Adrenal gland (tissue), 9 donors: ENCODE measurements at regions not wholly inside any gene's neighbourhood (a gene's known extent, or its start where the extent isn't known, plus 50 kb on each side); places are given as distances from the start of the nearest gene placed in this dataset.

Experiments used
- DNase-seq, 7 donors: peaks; one replicate each; pipeline ENCODE4 v3.0.0-alpha.2; 2019 to 2020
- H3K27ac ChIP-seq, 5 donors: fragments of 200-600 bp; sonication (generic) in 4 of 5; 1 replicate in 3 of 5; 2 replicates in 2 of 5; pipeline versions ENCODE4 v1.5.1 to v1.8.0; 2016 to 2020; ENCODE audit warnings: mild to moderate bottlenecking in 1 of 5
- H3K27me3 ChIP-seq: fragments of 200-600 bp; 2 replicates; pipeline ENCODE4 v1.8.0; 2021
- H3K36me3 ChIP-seq, 2 donors: fragments of 200-600 bp; replicated peaks in 1 of 2; 1 replicate in 1 of 2; 2 replicates in 1 of 2; pipeline versions ENCODE4 v1.5.1 to v1.8.0; 2018 to 2022
- H3K4me1 ChIP-seq, 2 donors: fragments of 200-600 bp; replicated peaks in 1 of 2; 1 replicate in 1 of 2; 2 replicates in 1 of 2; pipeline versions ENCODE4 v1.5.1 to v1.8.0; 2018 to 2021
- H3K4me3 ChIP-seq, 4 donors: fragments of 200-600 bp; sonication (generic) in 3 of 4; one replicate each; pipeline ENCODE4 v1.5.1; 2016 to 2018
- H3K9me3 ChIP-seq, 3 donors: fragments of 200-600 bp; sonication (generic) in 1 of 3; replicated peaks in 1 of 3; 1 replicate in 2 of 3; 2 replicates in 1 of 3; pipeline versions ENCODE4 v1.5.1 to v1.8.0; 2016 to 2021
- POLR2A ChIP-seq, 2 donors: fragments of 450-650 bp; IDR thresholded peaks; one replicate each; pipeline ENCODE4 v1.6.1; 2017; ENCODE audit warnings: antibody characterized with exemption in 2 of 2, mild to moderate bottlenecking in 2 of 2, moderate library complexity in 1 of 2
- WGBS, 4 donors: extraction: QIAGEN DNeasy Blood & Tissue Kit in 2 of 4; methylation state at CpG; one replicate each; pipeline versions ENCODE4 v1.1.5 to v1.1.7; 2013 to 2017; 5-methylcytosine and 5-hydroxymethylcytosine counted together
- intact Hi-C, 2 donors: fragments of 100-400 bp; cut with DNase I; formaldehyde crosslinking; loops; one replicate each; pipeline versions ENCODE4 v1.14.1 to v1.15.0; 2022 to 2023
- TF ChIP-seq, protein P1 (sequence below), 6 experiments: fragments of 450-650 bp in 4 of 6; fragments of 200-600 bp in 2 of 6; sonication (generic) in 1 of 6; IDR thresholded peaks; 1 replicate in 5 of 6; 2 replicates in 1 of 6; pipeline versions ENCODE4 v1.5.1 to v1.8.0; 2016 to 2021; ENCODE audit warnings: antibody characterized with exemption in 6 of 6, mild to moderate bottlenecking in 2 of 6, moderate library complexity in 1 of 6
- donor health status: healthy with polysubstance abuse.
- donor health status: Bipolar disorder and iron deficiency.
- donor health status: DM: yes; HTN: yes; CAD: no.
- donor health status: DM: no; HTN: no; CAD: no.
- donor health status: DM: no; HTN: no; CAD: no.

DNA sequence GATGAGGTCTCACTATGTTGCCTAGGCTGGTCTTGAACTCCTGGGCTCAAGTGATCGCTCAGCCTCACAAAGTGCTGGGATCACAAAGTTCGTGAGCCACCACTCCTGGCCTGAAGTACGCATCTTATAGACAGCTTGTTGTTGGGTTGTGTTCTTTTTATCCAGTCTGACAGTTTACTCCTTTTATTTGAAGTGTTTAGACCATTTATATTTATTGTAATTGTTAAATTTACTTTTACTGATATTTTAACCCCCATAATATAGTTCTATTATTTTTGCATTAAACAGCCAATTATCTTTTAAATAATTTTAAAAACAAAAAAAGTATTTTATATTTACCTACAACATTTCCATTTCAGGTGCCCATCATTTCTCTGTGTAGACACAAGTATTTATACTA, 303.0 kb upstream of the HDAC4 start:
- peak in 1 of 7 donors; percentile 9 for DNase-seq
- H3K27ac ChIP-seq, result no peak overlapping the region
- intact Hi-C loops, result no loop called here
- peaks cover 4% of the 10 kb centered on the region for H3K27me3 ChIP-seq
- H3K4me3 ChIP-seq, result no peak overlapping the region
- no peaks in the 10 kb centered on the region for H3K9me3 ChIP-seq
- WGBS, 4 donors, result 78 to 87% (median 83%) methylated on average over 3 of the region's 3 CpGs
- H3K36me3 ChIP-seq, result no peaks in the 10 kb centered on the region
- no peak for TF ChIP-seq POLR2A (IDR thresholded peaks at IDR 0.05)
- TF ChIP-seq, protein P1, sequence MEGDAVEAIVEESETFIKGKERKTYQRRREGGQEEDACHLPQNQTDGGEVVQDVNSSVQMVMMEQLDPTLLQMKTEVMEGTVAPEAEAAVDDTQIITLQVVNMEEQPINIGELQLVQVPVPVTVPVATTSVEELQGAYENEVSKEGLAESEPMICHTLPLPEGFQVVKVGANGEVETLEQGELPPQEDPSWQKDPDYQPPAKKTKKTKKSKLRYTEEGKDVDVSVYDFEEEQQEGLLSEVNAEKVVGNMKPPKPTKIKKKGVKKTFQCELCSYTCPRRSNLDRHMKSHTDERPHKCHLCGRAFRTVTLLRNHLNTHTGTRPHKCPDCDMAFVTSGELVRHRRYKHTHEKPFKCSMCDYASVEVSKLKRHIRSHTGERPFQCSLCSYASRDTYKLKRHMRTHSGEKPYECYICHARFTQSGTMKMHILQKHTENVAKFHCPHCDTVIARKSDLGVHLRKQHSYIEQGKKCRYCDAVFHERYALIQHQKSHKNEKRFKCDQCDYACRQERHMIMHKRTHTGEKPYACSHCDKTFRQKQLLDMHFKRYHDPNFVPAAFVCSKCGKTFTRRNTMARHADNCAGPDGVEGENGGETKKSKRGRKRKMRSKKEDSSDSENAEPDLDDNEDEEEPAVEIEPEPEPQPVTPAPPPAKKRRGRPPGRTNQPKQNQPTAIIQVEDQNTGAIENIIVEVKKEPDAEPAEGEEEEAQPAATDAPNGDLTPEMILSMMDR (IDR thresholded peaks at IDR 0.05), result no peak
- peaks cover 0 to 8% of the 10 kb centered on the region in 2 donors for H3K4me1 ChIP-seq

DNA sequence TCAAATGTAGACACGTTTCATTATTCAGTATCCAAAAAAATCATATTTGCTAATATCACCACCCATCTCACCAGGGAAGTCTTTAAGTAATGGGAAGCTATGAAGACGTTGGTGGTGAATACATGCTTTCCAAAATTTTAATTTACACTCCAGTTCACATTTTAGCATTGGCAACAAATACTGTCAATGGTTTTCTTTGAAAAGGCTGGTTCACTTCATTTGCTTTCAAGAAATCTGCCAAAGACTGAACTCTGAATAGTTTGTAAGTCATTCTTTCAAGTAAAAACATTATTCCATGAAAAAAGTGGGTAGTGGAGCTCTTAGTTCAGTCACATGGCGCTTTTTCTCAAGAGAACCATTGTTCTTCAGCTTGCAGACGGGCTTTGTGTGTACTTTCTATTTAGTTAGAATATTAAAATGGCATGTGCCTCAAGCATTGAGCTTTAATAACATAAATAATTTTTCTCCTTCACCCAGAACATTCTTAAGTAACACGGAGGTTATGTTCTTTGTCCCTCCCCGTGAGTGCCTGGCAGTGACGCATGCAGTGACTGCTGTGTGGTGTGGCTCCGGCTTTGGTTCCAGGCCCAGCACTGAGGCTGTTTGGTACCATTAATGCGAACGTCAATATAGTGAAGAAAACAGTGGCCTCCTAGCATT, 300.0 kb upstream of the HDAC4 start:
- 76 to 79% (median 77%) methylated on average over 10 of the region's 10 CpGs for WGBS, 4 donors
- Histone ChIP-seq H3K36me3 (no peaks in the 10 kb centered on the region), H3K9me3 (no peaks in the 10 kb centered on the region), H3K27me3 (peaks cover 4% of the 10 kb centered on the region), H3K27ac (no peak overlapping the region), H3K4me1 (peaks cover 0 to under 1% of the 10 kb centered on the region in 2 donors), H3K4me3 (no peak overlapping the region)
- intact Hi-C loops, result no loop called here
- DNase-seq, result peak in 1 of 7 donors; percentile 31
- TF ChIP-seq POLR2A (IDR thresholded peaks at IDR 0.05), result no peak
- TF ChIP-seq, protein P1 (IDR thresholded peaks at IDR 0.05), result no peak

GRCh38 chr2:239697399-239698164, 296.8 kb upstream of the HDAC4 start:
- TF ChIP-seq, protein P1 (IDR thresholded peaks at IDR 0.05), result no peak
- TF ChIP-seq POLR2A (IDR thresholded peaks at IDR 0.05), result no peak
- intact Hi-C loops, result no loop called here
- WGBS, 4 donors, result 87 to 89% (median 88%) methylated on average over 18 to 22 of the region's 22 CpGs
- H3K36me3 ChIP-seq, result no peaks in the 10 kb centered on the region
- no peaks in the 10 kb centered on the region for H3K9me3 ChIP-seq
- H3K4me3 ChIP-seq, result no peak overlapping the region
- H3K27ac ChIP-seq, result no peak overlapping the region
- H3K4me1 ChIP-seq, result no peaks in the 10 kb centered on the region
- DNase-seq, result peak in 1 of 7 donors; percentile 10
- no peaks in the 10 kb centered on the region for H3K27me3 ChIP-seq

DNA sequence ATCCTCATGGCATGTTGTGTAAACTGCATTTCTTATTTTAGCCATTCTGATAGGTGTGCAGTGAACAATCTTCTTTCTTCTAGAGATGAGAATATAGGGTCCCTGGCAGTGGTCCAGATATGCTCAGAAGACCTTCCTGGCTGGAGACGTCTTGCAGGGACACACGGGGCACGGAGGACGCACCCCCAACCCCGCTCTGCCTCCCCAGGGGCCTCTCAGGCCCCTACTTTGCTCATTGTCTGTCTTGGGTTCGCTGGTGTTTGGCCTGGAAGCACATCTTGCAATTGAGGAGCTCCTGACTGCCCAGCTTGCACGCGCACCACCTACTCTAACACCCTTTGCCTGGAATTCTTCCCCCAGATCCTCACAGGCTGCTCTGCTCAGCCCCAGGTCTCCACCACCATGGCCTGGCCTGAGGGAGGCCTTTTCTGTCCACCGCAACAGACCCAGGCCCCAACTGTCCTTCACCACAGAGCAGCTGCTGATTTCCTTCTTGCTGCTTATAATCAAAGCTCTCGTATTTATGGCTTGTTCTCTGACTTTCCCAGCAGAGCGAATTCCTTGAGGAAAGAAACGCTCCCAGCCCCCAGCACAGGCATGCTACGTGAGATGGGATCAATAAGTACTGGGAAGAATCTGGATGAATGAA, 295.9 kb upstream of the HDAC4 start:
- Histone ChIP-seq H3K4me3 (no peak overlapping the region), H3K9me3 (no peaks in the 10 kb centered on the region), H3K27ac (no peak overlapping the region), H3K27me3 (no peaks in the 10 kb centered on the region), H3K36me3 (no peaks in the 10 kb centered on the region), H3K4me1 (no peaks in the 10 kb centered on the region)
- no peak for TF ChIP-seq POLR2A (IDR thresholded peaks at IDR 0.05)
- TF ChIP-seq, protein P1 (IDR thresholded peaks at IDR 0.05), result no peak
- intact Hi-C loops, result no loop called here
- DNase-seq, result peak in 1 of 7 donors; percentile 7
- 79 to 95% (median 86%) methylated on average over 13 of the region's 13 CpGs for WGBS, 4 donors
